K562 (cell line): ENCODE measurements at regions not wholly inside any gene's neighbourhood (a gene's known extent, or its start where the extent isn't known, plus 50 kb on each side); places are given as distances from the start of the nearest gene placed in this dataset.

ENCODE experiments used
- ATAC-seq: fragments of 200-7000 bp; cut with Tn5 transposase; 3 replicates; pipeline ENCODE4 v1.9.1; 2020; ENCODE audit warnings: moderate library complexity
- BruUV-seq: library from RNA; stranded (reverse); fragments of 400-500 nt; replicated peaks from 2 replicates; lab custom pipeline; 2021; lab: Mats Ljungman, UMichigan
- CTCF ChIA-PET: fragments of 300-600 bp; formaldehyde crosslinking; extraction: SDS; loops from one replicate; lab custom pipeline; 2021; ENCODE audit warnings: low intra/inter-chr PET ratio; lab: Yijun Ruan, JAX
- POLR2A ChIA-PET: fragments of 300-600, 350-650 bp; sonication (Branson Sonifier 250); formaldehyde crosslinking; extraction: SDS; loops from one replicate; lab custom pipeline; 2021; ENCODE audit warnings: antibody characterized with exemption, inconsistent platforms; lab: Yijun Ruan, JAX
- DNase-seq, 4 experiments: peaks; one replicate each; pipeline versions ENCODE4 v3.0.0 to v3.0.0-alpha.2; 2011 to 2018; ENCODE audit warnings: low spot score in 3 of 4, mixed read lengths in 3 of 4; ENCODE audit errors: extremely low read depth in 1 of 4
- FAIRE-seq: peaks from 2 replicates; lab custom pipeline; 2011; peaks lifted over from hg19 to GRCh38; lab: Jason Lieb, UNC
- H2AFZ ChIP-seq: 2 replicates; pipeline ENCODE4 v1.6.0; 2011; ENCODE audit warnings: low read depth, low read length, control low read depth, inconsistent platforms
- H3K27ac ChIP-seq: fragments of 200-600 bp; 3 replicates; pipeline ENCODE4 v1.8.0; 2011; ENCODE audit warnings: low read depth, mild to moderate bottlenecking, control low read depth, inconsistent platforms, low read length, moderate library complexity, mixed read lengths; ENCODE audit errors: extremely low read depth
- H3K27me3 ChIP-seq, 2 experiments: fragments of 300-600 bp in 1 of 2; 2 replicates in 1 of 2; 3 replicates in 1 of 2; pipeline versions ENCODE4 v1.6.0 to v1.8.0; 2011; ENCODE audit warnings: inconsistent platforms in 2 of 2, low read length in 2 of 2, mild to moderate bottlenecking in 1 of 2, mixed read lengths in 1 of 2, moderate library complexity in 1 of 2; ENCODE audit not compliant: control insufficient read depth in 2 of 2, insufficient read depth in 2 of 2
- H3K36me3 ChIP-seq: fragments of 300-600 bp; 3 replicates; pipeline ENCODE4 v1.8.0; 2011; ENCODE audit warnings: mild to moderate bottlenecking, low read length, inconsistent platforms; ENCODE audit not compliant: control insufficient read depth, insufficient read depth
- H3K4me1 ChIP-seq, 2 experiments: fragments of 200-600 bp in 1 of 2; replicated peaks in 1 of 2; 2 replicates in 1 of 2; 3 replicates in 1 of 2; pipeline versions ENCODE4 v1.5.1 to v1.8.0; 2011; ENCODE audit warnings: inconsistent platforms in 2 of 2, low read length in 2 of 2, mild to moderate bottlenecking in 1 of 2, mixed read lengths in 1 of 2, moderate library complexity in 1 of 2; ENCODE audit not compliant: control insufficient read depth in 2 of 2, insufficient read depth in 2 of 2
- H3K4me2 ChIP-seq: 2 replicates; pipeline ENCODE4 v1.6.1; 2011; ENCODE audit warnings: low read length, control low read depth, inconsistent platforms, mixed read lengths; ENCODE audit not compliant: insufficient read depth
- H3K4me3 ChIP-seq: fragments of 200-600 bp; sonication (generic), shearing (Covaris generic); 2 replicates; pipeline ENCODE4 v1.5.1; 2016; ENCODE audit warnings: control low read depth, inconsistent platforms
- H3K79me2 ChIP-seq: fragments of 200-600 bp; 3 replicates; pipeline ENCODE4 v1.8.0; 2011; ENCODE audit warnings: low read length, inconsistent platforms; ENCODE audit not compliant: control insufficient read depth, insufficient read depth
- H3K9ac ChIP-seq, 2 experiments: 2 replicates each; pipeline versions ENCODE4 v1.6.0 to v1.6.1; 2011; ENCODE audit warnings: low read depth in 2 of 2, low read length in 2 of 2, control low read depth in 1 of 2, inconsistent platforms in 1 of 2, mild to moderate bottlenecking in 1 of 2, mixed read lengths in 1 of 2; ENCODE audit not compliant: insufficient read depth in 1 of 2
- H3K9me1 ChIP-seq: one replicate; pipeline ENCODE4 v1.6.0; 2011; ENCODE audit warnings: inconsistent platforms, mild to moderate bottlenecking, low read length, moderate library complexity; ENCODE audit not compliant: control insufficient read depth, insufficient read depth
- H3K9me3 ChIP-seq: replicated peaks from 2 replicates; pipeline ENCODE4 v1.5.1; 2011; ENCODE audit warnings: low read depth, low read length, inconsistent platforms; ENCODE audit not compliant: control insufficient read depth, insufficient read depth
- H4K20me1 ChIP-seq: replicated peaks from 2 replicates; pipeline ENCODE4 v1.6.1; 2011; ENCODE audit warnings: low read length, inconsistent platforms, mixed read lengths; ENCODE audit not compliant: control insufficient read depth, insufficient read depth
- ARID1B ChIP-seq: fragments of 450-650 bp; IDR thresholded peaks from 2 replicates; pipeline ENCODE4 v1.6.1; 2016; ENCODE audit warnings: antibody characterized with exemption, mild to moderate bottlenecking, inconsistent platforms
- FIP1L1 ChIP-seq: fragments of 200-400 bp; formaldehyde crosslinking; IDR thresholded peaks from 2 replicates; pipeline ENCODE4 v1.6.1; 2018; ENCODE audit warnings: mild to moderate bottlenecking, low read depth, low read length; ENCODE audit not compliant: poor library complexity, severe bottlenecking
- GATA2 ChIP-seq: sonication (generic); formaldehyde crosslinking; IDR thresholded peaks from 2 replicates; pipeline ENCODE4 v1.4.0; 2020; ENCODE audit warnings: mild to moderate bottlenecking, missing genetic modification reagents
- JUND ChIP-seq, 2 experiments: IDR thresholded peaks; 2 replicates in 1 of 2; 3 replicates in 1 of 2; pipeline ENCODE4 v1.6.1; 2011; ENCODE audit warnings: borderline replicate concordance in 2 of 2, low read depth in 2 of 2, low read length in 2 of 2, improper control_type of control experiment in 1 of 2, missing biosample characterization in 1 of 2, missing genetic modification characterization in 1 of 2, missing genetic modification reagents in 1 of 2
- KDM2B ChIP-seq: fragments of 250-450 bp; sonication (Bioruptor Pico); IDR thresholded peaks from 2 replicates; pipeline ENCODE4 v1.8.0; 2021; ENCODE audit warnings: mild to moderate bottlenecking, moderate library complexity
- NRF1 ChIP-seq, 2 experiments: fragments of 450-650 bp; IDR thresholded peaks in 1 of 2; conservative IDR thresholded peaks in 1 of 2; 2 replicates each; pipeline ENCODE4 v1.6.1; 2014; ENCODE audit warnings: mild to moderate bottlenecking in 2 of 2
- PRMT5 ChIP-seq: sonication (generic); formaldehyde crosslinking; IDR thresholded peaks from 2 replicates; pipeline ENCODE4 v1.5.0; 2020; ENCODE audit warnings: missing genetic modification reagents
- PYGO2 ChIP-seq: fragments of 450-650 bp; IDR thresholded peaks from 2 replicates; pipeline ENCODE4 v1.6.1; 2016; ENCODE audit warnings: mild to moderate bottlenecking, missing genetic modification characterization, moderate library complexity, missing compliant biosample characterization
- RBM17 ChIP-seq: fragments of 200-400 bp; formaldehyde crosslinking; IDR thresholded peaks from 2 replicates; pipeline ENCODE4 v1.6.1; 2017; ENCODE audit warnings: low read depth, mild to moderate bottlenecking, low read length, borderline replicate concordance
- ZBED1 ChIP-seq: IDR thresholded peaks from 2 replicates; pipeline ENCODE4 v1.6.1; 2014
- ZBTB1 ChIP-seq: sonication (generic); formaldehyde crosslinking; IDR thresholded peaks from 2 replicates; pipeline ENCODE4 v1.8.1; 2023; ENCODE audit warnings: missing genetic modification reagents, low read depth, mild to moderate bottlenecking, borderline replicate concordance
- ZC3H11A ChIP-seq: IDR thresholded peaks from 2 replicates; pipeline ENCODE4 v1.6.1; 2012; ENCODE audit warnings: low read depth, low read length, improper control_type of control experiment
- WGBS: fragments of 100-300 bp; shearing (Covaris generic); methylation state at CpG from one replicate; pipeline ENCODE4 v1.1.6; 2016; ENCODE audit warnings: low coverage, mixed read lengths; ENCODE audit not compliant: insufficient coverage; ENCODE audit errors: missing lambda C conversion rate; 5-methylcytosine and 5-hydroxymethylcytosine counted together
- in situ Hi-C: fragments of 300-500 bp; cut with MboI; formaldehyde crosslinking; loops from 4 replicates; pipeline ENCODE4 v1.15.0; 2018; ENCODE audit warnings: inconsistent platforms, mixed read lengths
- intact Hi-C: fragments of 100-400 bp; cut with micrococcal nuclease; formaldehyde crosslinking; loops from 2 replicates; pipeline ENCODE4 v1.14.2; 2022
- TF ChIP-seq, protein P1 (sequence below): IDR thresholded peaks from 2 replicates; pipeline ENCODE4 v1.6.1; 2014; ENCODE audit warnings: antibody characterized with exemption
- TF ChIP-seq, protein P2 (sequence below), 2 experiments: fragments of 200-800 bp in 1 of 2; sonication (Bioruptor generic) in 1 of 2; sonication (generic) in 1 of 2; formaldehyde crosslinking in 1 of 2; IDR thresholded peaks in 1 of 2; conservative IDR thresholded peaks in 1 of 2; 2 replicates each; pipeline versions ENCODE4 v1.5.0 to v1.6.1; 2016 to 2020; ENCODE audit warnings: missing compliant biosample characterization in 1 of 2, missing genetic modification characterization in 1 of 2, missing genetic modification reagents in 1 of 2
- TF ChIP-seq, protein P3 (sequence below): sonication (generic); formaldehyde crosslinking; IDR thresholded peaks from 2 replicates; pipeline ENCODE4 v1.8.0; 2022; ENCODE audit warnings: missing genetic modification reagents, mild to moderate bottlenecking, moderate library complexity, borderline replicate concordance
- TF ChIP-seq, protein P4 (sequence below), 2 experiments: fragments of 450-650 bp in 1 of 2; IDR thresholded peaks; 2 replicates each; pipeline ENCODE4 v1.6.1; 2011 to 2017; ENCODE audit warnings: low read depth in 2 of 2, antibody characterized with exemption in 1 of 2, borderline replicate concordance in 1 of 2, low read length in 1 of 2, mild to moderate bottlenecking in 1 of 2, mixed read lengths in 1 of 2; ENCODE audit not compliant: control insufficient read depth in 1 of 2

DNA sequence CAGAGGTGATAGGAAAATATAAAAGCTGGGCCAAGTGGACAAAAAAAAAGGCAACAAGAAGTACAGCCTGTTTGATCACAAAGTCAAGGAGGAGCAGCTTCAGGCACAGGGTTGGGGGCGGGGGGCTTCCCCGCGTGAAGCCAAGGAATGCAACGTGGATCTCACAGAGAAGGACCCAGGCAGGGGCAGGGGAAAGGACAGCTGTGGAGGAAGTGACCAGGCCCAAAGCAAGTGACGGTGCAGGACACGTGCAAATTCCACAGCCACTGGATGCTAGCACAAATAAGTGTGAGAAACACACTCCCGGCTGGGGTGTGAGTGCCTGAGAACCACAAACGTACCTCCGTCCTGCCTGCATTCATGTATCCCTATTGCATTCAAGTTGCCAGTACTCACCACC lies 77.7 kb upstream of the DSCAM start:
- ChIA-PET CTCF (no interaction called here), POLR2A (no interaction called here)
- FAIRE-seq (no peak), ATAC-seq (no peak), DNase-seq (no peak)
- no peaks in the 10 kb centered on the region; the same call in 1 of the 2 replicates for H3K9me3 ChIP-seq
- H3K27ac ChIP-seq = no peak overlapping the region
- H3K27me3 ChIP-seq = no peaks in the 10 kb centered on the region
- no peaks in the 10 kb centered on the region for H3K4me1 ChIP-seq
- H3K9me1 ChIP-seq = no peaks in the 10 kb centered on the region
- H2AFZ ChIP-seq = no peak overlapping the region
- intact Hi-C loops = no loop called here
- no peaks in the 10 kb centered on the region for H4K20me1 ChIP-seq
- H3K9ac ChIP-seq = no peak overlapping the region
- H3K79me2 ChIP-seq = no peaks in the 10 kb centered on the region
- 1% methylated on average over 9 of the region's 9 CpGs for WGBS
- in situ Hi-C loops = no loop called here
- H3K4me3 ChIP-seq = no peak overlapping the region
- BruUV-seq = no TSS peak
- no peaks in the 10 kb centered on the region for H3K36me3 ChIP-seq
- no peak overlapping the region for H3K4me2 ChIP-seq
- TF ChIP-seq, protein P1, sequence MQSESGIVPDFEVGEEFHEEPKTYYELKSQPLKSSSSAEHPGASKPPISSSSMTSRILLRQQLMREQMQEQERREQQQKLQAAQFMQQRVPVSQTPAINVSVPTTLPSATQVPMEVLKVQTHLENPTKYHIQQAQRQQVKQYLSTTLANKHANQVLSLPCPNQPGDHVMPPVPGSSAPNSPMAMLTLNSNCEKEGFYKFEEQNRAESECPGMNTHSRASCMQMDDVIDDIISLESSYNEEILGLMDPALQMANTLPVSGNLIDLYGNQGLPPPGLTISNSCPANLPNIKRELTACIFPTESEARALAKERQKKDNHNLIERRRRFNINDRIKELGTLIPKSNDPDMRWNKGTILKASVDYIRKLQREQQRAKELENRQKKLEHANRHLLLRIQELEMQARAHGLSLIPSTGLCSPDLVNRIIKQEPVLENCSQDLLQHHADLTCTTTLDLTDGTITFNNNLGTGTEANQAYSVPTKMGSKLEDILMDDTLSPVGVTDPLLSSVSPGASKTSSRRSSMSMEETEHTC = no peak
- no peak for TF ChIP-seq ZBED1
- no peak for TF ChIP-seq GATA2 (CRISPR knock-in tag)
- TF ChIP-seq, protein P2, sequence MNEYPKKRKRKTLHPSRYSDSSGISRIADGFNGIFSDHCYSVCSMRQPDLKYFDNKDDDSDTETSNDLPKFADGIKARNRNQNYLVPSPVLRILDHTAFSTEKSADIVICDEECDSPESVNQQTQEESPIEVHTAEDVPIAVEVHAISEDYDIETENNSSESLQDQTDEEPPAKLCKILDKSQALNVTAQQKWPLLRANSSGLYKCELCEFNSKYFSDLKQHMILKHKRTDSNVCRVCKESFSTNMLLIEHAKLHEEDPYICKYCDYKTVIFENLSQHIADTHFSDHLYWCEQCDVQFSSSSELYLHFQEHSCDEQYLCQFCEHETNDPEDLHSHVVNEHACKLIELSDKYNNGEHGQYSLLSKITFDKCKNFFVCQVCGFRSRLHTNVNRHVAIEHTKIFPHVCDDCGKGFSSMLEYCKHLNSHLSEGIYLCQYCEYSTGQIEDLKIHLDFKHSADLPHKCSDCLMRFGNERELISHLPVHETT (CRISPR knock-in tag; conservative IDR thresholded peaks at IDR 0.05 in 1 of 2, IDR thresholded peaks at IDR 0.05 in 1 of 2) = no peak
- TF ChIP-seq PRMT5 (CRISPR knock-in tag) = no peak
- no peak for TF ChIP-seq ZBTB1 (CRISPR knock-in tag)
- no peak for TF ChIP-seq ARID1B
- TF ChIP-seq RBM17 = no peak
- no peak for TF ChIP-seq KDM2B (CRISPR knock-in tag)
- no peak for TF ChIP-seq PYGO2 (tag)
- TF ChIP-seq, protein P3, sequence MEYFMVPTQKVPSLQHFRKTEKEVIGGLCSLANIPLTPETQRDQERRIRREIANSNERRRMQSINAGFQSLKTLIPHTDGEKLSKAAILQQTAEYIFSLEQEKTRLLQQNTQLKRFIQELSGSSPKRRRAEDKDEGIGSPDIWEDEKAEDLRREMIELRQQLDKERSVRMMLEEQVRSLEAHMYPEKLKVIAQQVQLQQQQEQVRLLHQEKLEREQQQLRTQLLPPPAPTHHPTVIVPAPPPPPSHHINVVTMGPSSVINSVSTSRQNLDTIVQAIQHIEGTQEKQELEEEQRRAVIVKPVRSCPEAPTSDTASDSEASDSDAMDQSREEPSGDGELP (CRISPR knock-in tag) = no peak
- TF ChIP-seq NRF1 (conservative IDR thresholded peaks at IDR 0.05 in 1 of 2, IDR thresholded peaks at IDR 0.05 in 1 of 2) = no peak
- no peak for TF ChIP-seq ZC3H11A
- TF ChIP-seq FIP1L1 = no peak
- TF ChIP-seq, protein P4, sequence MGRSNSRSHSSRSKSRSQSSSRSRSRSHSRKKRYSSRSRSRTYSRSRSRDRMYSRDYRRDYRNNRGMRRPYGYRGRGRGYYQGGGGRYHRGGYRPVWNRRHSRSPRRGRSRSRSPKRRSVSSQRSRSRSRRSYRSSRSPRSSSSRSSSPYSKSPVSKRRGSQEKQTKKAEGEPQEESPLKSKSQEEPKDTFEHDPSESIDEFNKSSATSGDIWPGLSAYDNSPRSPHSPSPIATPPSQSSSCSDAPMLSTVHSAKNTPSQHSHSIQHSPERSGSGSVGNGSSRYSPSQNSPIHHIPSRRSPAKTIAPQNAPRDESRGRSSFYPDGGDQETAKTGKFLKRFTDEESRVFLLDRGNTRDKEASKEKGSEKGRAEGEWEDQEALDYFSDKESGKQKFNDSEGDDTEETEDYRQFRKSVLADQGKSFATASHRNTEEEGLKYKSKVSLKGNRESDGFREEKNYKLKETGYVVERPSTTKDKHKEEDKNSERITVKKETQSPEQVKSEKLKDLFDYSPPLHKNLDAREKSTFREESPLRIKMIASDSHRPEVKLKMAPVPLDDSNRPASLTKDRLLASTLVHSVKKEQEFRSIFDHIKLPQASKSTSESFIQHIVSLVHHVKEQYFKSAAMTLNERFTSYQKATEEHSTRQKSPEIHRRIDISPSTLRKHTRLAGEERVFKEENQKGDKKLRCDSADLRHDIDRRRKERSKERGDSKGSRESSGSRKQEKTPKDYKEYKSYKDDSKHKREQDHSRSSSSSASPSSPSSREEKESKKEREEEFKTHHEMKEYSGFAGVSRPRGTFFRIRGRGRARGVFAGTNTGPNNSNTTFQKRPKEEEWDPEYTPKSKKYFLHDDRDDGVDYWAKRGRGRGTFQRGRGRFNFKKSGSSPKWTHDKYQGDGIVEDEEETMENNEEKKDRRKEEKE (IDR thresholded peaks at IDR 0.05; ENCODE audit: borderline replicate concordance in 1 of 2, control insufficient read depth in 1 of 2, low read depth in 2 of 2, low read length in 1 of 2) = no peak
- no peak for TF ChIP-seq JUND (IDR thresholded peaks at IDR 0.05; ENCODE audit: borderline replicate concordance, low read depth, low read length)
- no peak for TF ChIP-seq JUND (tag; IDR thresholded peaks at IDR 0.05; ENCODE audit: borderline replicate concordance, low read depth, low read length)
